ENCODE measurements at regions not wholly inside any gene's neighbourhood (a gene's known extent, or its start where the extent isn't known, plus 50 kb on each side); places are given as distances from the start of the nearest gene placed in this dataset.

GRCh38 chr1:98055457-98055856 is 134.6 kb upstream of the DPYD start:
- H4K20me1 ChIP-seq (ENCODE audit: insufficient read depth) = no peaks in the 10 kb centered on the region
- H3K9ac ChIP-seq (ENCODE audit: low read length) = no peak overlapping the region
- no peak overlapping the region for H2AFZ ChIP-seq (ENCODE audit: low read depth, low read length)
- H3K36me3 ChIP-seq (ENCODE audit: insufficient read depth, low read length) = no peaks in the 10 kb centered on the region
- no peak overlapping the region for H3K27ac ChIP-seq (ENCODE audit: low read length)
- H3K9me3 ChIP-seq (ENCODE audit: low read length) = no peaks in the 10 kb centered on the region
- TF ChIP-seq SMC3 (conservative IDR thresholded peaks at IDR 0.05; ENCODE audit: poor library complexity) (no peak), POLR2AphosphoS5 (IDR thresholded peaks at IDR 0.05) (no peak), CTCF (IDR thresholded peaks at IDR 0.05; ENCODE audit: poor library complexity, severe bottlenecking) (no peak), EZH2 (IDR thresholded peaks at IDR 0.05; ENCODE audit: borderline replicate concordance, insufficient read depth, low read length, poor library complexity, severe bottlenecking) (no peak)
- TF ChIP-seq, protein P1, sequence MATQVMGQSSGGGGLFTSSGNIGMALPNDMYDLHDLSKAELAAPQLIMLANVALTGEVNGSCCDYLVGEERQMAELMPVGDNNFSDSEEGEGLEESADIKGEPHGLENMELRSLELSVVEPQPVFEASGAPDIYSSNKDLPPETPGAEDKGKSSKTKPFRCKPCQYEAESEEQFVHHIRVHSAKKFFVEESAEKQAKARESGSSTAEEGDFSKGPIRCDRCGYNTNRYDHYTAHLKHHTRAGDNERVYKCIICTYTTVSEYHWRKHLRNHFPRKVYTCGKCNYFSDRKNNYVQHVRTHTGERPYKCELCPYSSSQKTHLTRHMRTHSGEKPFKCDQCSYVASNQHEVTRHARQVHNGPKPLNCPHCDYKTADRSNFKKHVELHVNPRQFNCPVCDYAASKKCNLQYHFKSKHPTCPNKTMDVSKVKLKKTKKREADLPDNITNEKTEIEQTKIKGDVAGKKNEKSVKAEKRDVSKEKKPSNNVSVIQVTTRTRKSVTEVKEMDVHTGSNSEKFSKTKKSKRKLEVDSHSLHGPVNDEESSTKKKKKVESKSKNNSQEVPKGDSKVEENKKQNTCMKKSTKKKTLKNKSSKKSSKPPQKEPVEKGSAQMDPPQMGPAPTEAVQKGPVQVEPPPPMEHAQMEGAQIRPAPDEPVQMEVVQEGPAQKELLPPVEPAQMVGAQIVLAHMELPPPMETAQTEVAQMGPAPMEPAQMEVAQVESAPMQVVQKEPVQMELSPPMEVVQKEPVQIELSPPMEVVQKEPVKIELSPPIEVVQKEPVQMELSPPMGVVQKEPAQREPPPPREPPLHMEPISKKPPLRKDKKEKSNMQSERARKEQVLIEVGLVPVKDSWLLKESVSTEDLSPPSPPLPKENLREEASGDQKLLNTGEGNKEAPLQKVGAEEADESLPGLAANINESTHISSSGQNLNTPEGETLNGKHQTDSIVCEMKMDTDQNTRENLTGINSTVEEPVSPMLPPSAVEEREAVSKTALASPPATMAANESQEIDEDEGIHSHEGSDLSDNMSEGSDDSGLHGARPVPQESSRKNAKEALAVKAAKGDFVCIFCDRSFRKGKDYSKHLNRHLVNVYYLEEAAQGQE (IDR thresholded peaks at IDR 0.05; ENCODE audit: borderline replicate concordance) = no peak
- H3K27me3 ChIP-seq (ENCODE audit: insufficient read depth, low read depth, low read length) = peaks cover 8% of the 10 kb centered on the region
- H3K79me2 ChIP-seq (replicated peaks; ENCODE audit: insufficient read depth, low read length) = no peaks in the 10 kb centered on the region
- H3F3A ChIP-seq (ENCODE audit: insufficient read depth, low read length, poor library complexity, severe bottlenecking) = no peaks in the 10 kb centered on the region
- H3K9me2 ChIP-seq (ENCODE audit: insufficient read depth, low read length) = no peaks in the 10 kb centered on the region
- no peak overlapping the region for H3K4me2 ChIP-seq (ENCODE audit: low read length)
- no peak overlapping the region for H3K4me3 ChIP-seq (ENCODE audit: low read length)

DNA sequence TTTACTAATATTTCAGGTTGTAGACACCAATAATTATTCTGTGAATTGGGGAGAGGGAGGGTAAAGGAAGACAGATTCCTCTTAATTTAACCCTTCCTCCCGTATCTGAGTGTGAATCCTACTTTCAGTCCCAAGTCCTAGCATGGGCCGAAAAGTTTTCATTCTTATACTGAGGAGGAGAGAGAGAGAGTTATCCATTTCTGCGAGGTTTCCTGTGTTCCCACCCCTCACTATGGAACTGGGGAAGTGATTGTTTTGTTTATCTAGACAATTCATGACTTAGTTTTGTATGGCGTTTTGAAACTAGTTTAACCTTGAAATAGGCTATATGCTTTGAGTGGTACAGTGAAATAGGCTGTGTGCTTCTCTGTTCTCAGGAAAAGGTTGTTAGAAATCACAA is 134.0 kb upstream of the DPYD start:
- Histone ChIP-seq H3K27ac (ENCODE audit: low read length) (no peak overlapping the region), H3K27me3 (ENCODE audit: insufficient read depth, low read depth, low read length) (peaks cover 8% of the 10 kb centered on the region), H3K4me2 (ENCODE audit: low read length) (no peak overlapping the region), H3K36me3 (ENCODE audit: insufficient read depth, low read length) (no peaks in the 10 kb centered on the region), H2AFZ (ENCODE audit: low read depth, low read length) (no peak overlapping the region), H3F3A (ENCODE audit: insufficient read depth, low read length, poor library complexity, severe bottlenecking) (no peaks in the 10 kb centered on the region), H3K79me2 (replicated peaks; ENCODE audit: insufficient read depth, low read length) (no peaks in the 10 kb centered on the region), H4K20me1 (ENCODE audit: insufficient read depth) (no peaks in the 10 kb centered on the region), H3K9me2 (ENCODE audit: insufficient read depth, low read length) (no peaks in the 10 kb centered on the region), H3K4me3 (ENCODE audit: low read length) (no peak overlapping the region), H3K9ac (ENCODE audit: low read length) (no peak overlapping the region), H3K9me3 (ENCODE audit: low read length) (no peaks in the 10 kb centered on the region)
- TF ChIP-seq CTCF (IDR thresholded peaks at IDR 0.05; ENCODE audit: poor library complexity, severe bottlenecking) = no peak
- no peak for TF ChIP-seq EZH2 (IDR thresholded peaks at IDR 0.05; ENCODE audit: borderline replicate concordance, insufficient read depth, low read length, poor library complexity, severe bottlenecking)
- TF ChIP-seq POLR2AphosphoS5 (IDR thresholded peaks at IDR 0.05) = no peak
- TF ChIP-seq, protein P1 (IDR thresholded peaks at IDR 0.05; ENCODE audit: borderline replicate concordance) = no peak
- TF ChIP-seq MXI1 (conservative IDR thresholded peaks at IDR 0.05; ENCODE audit: poor library complexity, severe bottlenecking) = no peak
- TF ChIP-seq RAD21 (conservative IDR thresholded peaks at IDR 0.05) = no peak
- TF ChIP-seq TAF1 (IDR thresholded peaks at IDR 0.05; ENCODE audit: low read depth) = no peak
- TF ChIP-seq EP300 (conservative IDR thresholded peaks at IDR 0.05; ENCODE audit: poor library complexity, severe bottlenecking) = no peak
- no peak for TF ChIP-seq SMC3 (conservative IDR thresholded peaks at IDR 0.05; ENCODE audit: poor library complexity)
